GM21526 (cell line): ENCODE measurements at regions not wholly inside any gene's neighbourhood (a gene's known extent, or its start where the extent isn't known, plus 50 kb on each side); places are given as distances from the start of the nearest gene placed in this dataset.

Experiments used
- ATAC-seq: cut with Tn5 transposase; IDR thresholded peaks from one replicate; pipeline ENCODE4 v1.9.1; 2021; ENCODE audit warnings: moderate library complexity; ENCODE audit not compliant: unreplicated experiment, low FRiP score

- no peak for ATAC-seq
Observed at GRCh38 chr16:85187447-85187846, 75.2 kb upstream of the CIBAR2 start.

- no peak for ATAC-seq
Observed at GRCh38 chr16:85187886-85188285, 75.6 kb upstream of the CIBAR2 start.

- no peak for ATAC-seq
Observed at GRCh38 chr16:85188822-85189672, 76.8 kb upstream of the CIBAR2 start.

GRCh38 chr16:85190572-85190971 is 78.3 kb upstream of the CIBAR2 start:
- ATAC-seq = no peak

- no peak for ATAC-seq
Observed at GRCh38 chr16:85191341-85191965, 79.2 kb upstream of the CIBAR2 start.

GRCh38 chr16:85192238-85193114 is 80.2 kb upstream of the CIBAR2 start:
- no peak for ATAC-seq

- no peak for ATAC-seq
Observed at GRCh38 chr16:85193115-85193493, 80.8 kb upstream of the CIBAR2 start.

- ATAC-seq = no peak
Observed at GRCh38 chr16:85193876-85194275, 81.6 kb upstream of the CIBAR2 start.

- no peak for ATAC-seq
Observed at GRCh38 chr16:85194307-85195270, 82.3 kb upstream of the CIBAR2 start.

GRCh38 chr16:85195271-85195647 is 83.0 kb upstream of the CIBAR2 start:
- no peak for ATAC-seq

GRCh38 chr16:85195900-85196772 is 83.9 kb upstream of the CIBAR2 start:
- ATAC-seq = no peak

GRCh38 chr16:85196976-85197375 is 84.7 kb upstream of the CIBAR2 start:
- ATAC-seq = no peak

GRCh38 chr16:85197611-85198566 is 85.6 kb upstream of the CIBAR2 start:
- no peak for ATAC-seq

GRCh38 chr16:85199069-85199725 is 86.9 kb upstream of the CIBAR2 start:
- no peak for ATAC-seq

GRCh38 chr16:85199880-85200279 is 87.6 kb upstream of the CIBAR2 start:
- no peak for ATAC-seq

- no peak for ATAC-seq
Observed at GRCh38 chr16:85200471-85201278, 88.4 kb upstream of the CIBAR2 start.

- no peak for ATAC-seq
Observed at GRCh38 chr16:85201574-85201973, 89.3 kb upstream of the CIBAR2 start.
